ENCODE measurements at regions not wholly inside any gene's neighbourhood (a gene's known extent, or its start where the extent isn't known, plus 50 kb on each side); places are given as distances from the start of the nearest gene placed in this dataset.
A peak's percentile ranks its signal among the peaks of the same experiment; 100 is the strongest.

GRCh38 chr12:69015017-69015416, 82.0 kb upstream of the CPM start:
- no peak overlapping the region for H2BK5ac ChIP-seq (ENCODE audit: low read depth, low read length, poor library complexity)

GRCh38 chr12:69015831-69016230, 82.9 kb upstream of the CPM start:
- no peaks in the 10 kb centered on the region for H3K79me2 ChIP-seq (ENCODE audit: control insufficient read depth, insufficient read depth, low read length, poor library complexity)
- H3K9me3 ChIP-seq (ENCODE audit: insufficient read depth, low read depth, low read length) = no peaks in the 10 kb centered on the region
- H2BK5ac ChIP-seq (ENCODE audit: low read depth, low read length, poor library complexity) = no peak overlapping the region
- no peak overlapping the region for H3K4me2 ChIP-seq (ENCODE audit: low read length)
- H2BK120ac ChIP-seq (ENCODE audit: insufficient read depth, low read length, poor library complexity) = no peak overlapping the region
- H3K18ac ChIP-seq (ENCODE audit: low read length) = no peak overlapping the region
- H2AK5ac ChIP-seq (ENCODE audit: low read length) = no peak overlapping the region
- H2AFZ ChIP-seq (ENCODE audit: insufficient read depth, low read length, poor library complexity) = no peak overlapping the region
- no peak overlapping the region for H3K4me3 ChIP-seq (ENCODE audit: low read depth, low read length)
- H3K4me1 ChIP-seq (ENCODE audit: control insufficient read depth in 1 of 2, insufficient read depth in 2 of 2, low read length in 2 of 2) = peaks cover 3 to 6% of the 10 kb centered on the region in 2 experiments
- H4K12ac ChIP-seq (ENCODE audit: low read depth, low read length) = no peak overlapping the region
- H3K9ac ChIP-seq (ENCODE audit: low read length) = no peak overlapping the region
- H3K27ac ChIP-seq (ENCODE audit: low read depth, low read length) = no peak overlapping the region
- WGBS (ENCODE audit: extremely low coverage, insufficient coverage, insufficient read length) = no CpG with 5 or more reads among the region's 6 CpGs
- DNase-seq = peak; percentile 56 to 82
- no peak overlapping the region for H4K8ac ChIP-seq (ENCODE audit: low read depth, low read length)
- no peak overlapping the region for H2BK12ac ChIP-seq (ENCODE audit: low read length)
- H3K14ac ChIP-seq (ENCODE audit: low read length) = no peak overlapping the region
- no peaks in the 10 kb centered on the region for H3K36me3 ChIP-seq (ENCODE audit: control insufficient read depth in 1 of 2, insufficient read depth in 2 of 2, low read length in 2 of 2)
- peaks cover 2% of the 10 kb centered on the region for H3K79me1 ChIP-seq (ENCODE audit: low read length)
- no peak overlapping the region for H3K23ac ChIP-seq (ENCODE audit: low read length)
- no peaks in the 10 kb centered on the region for H3K27me3 ChIP-seq (ENCODE audit: insufficient read depth, low read length)
- no peak overlapping the region for H3K4ac ChIP-seq (ENCODE audit: low read depth, low read length)
- no peak overlapping the region for H4K91ac ChIP-seq (ENCODE audit: low read depth, low read length)

More at GRCh38 chr12:69015017-69015416, 82.0 kb upstream of the CPM start:
- H3K9me3 ChIP-seq (ENCODE audit: insufficient read depth, low read depth, low read length) = no peaks in the 10 kb centered on the region
- H3K79me2 ChIP-seq (ENCODE audit: control insufficient read depth, insufficient read depth, low read length, poor library complexity) = no peaks in the 10 kb centered on the region
- H4K91ac ChIP-seq (ENCODE audit: low read depth, low read length) = no peak overlapping the region
- H2AK5ac ChIP-seq (ENCODE audit: low read length) = no peak overlapping the region
- H4K12ac ChIP-seq (ENCODE audit: low read depth, low read length) = no peak overlapping the region
- H3K4me3 ChIP-seq (ENCODE audit: low read depth, low read length) = no peak overlapping the region
- no peak overlapping the region for H3K9ac ChIP-seq (ENCODE audit: low read length)
- no peaks in the 10 kb centered on the region for H3K27me3 ChIP-seq (ENCODE audit: insufficient read depth, low read length)
- no peak overlapping the region for H3K18ac ChIP-seq (ENCODE audit: low read length)
- peaks cover 2% of the 10 kb centered on the region for H3K79me1 ChIP-seq (ENCODE audit: low read length)
- peaks cover 3 to 6% of the 10 kb centered on the region in 2 experiments for H3K4me1 ChIP-seq (ENCODE audit: control insufficient read depth in 1 of 2, insufficient read depth in 2 of 2, low read length in 2 of 2)
- no peak overlapping the region for H2BK120ac ChIP-seq (ENCODE audit: insufficient read depth, low read length, poor library complexity)
- H3K4me2 ChIP-seq (ENCODE audit: low read length) = no peak overlapping the region
- H3K27ac ChIP-seq (ENCODE audit: low read depth, low read length) = peak overlapping the region; percentile 3
- H3K23ac ChIP-seq (ENCODE audit: low read length) = no peak overlapping the region
- H2BK12ac ChIP-seq (ENCODE audit: low read length) = no peak overlapping the region
- H3K4ac ChIP-seq (ENCODE audit: low read depth, low read length) = no peak overlapping the region
- H4K8ac ChIP-seq (ENCODE audit: low read depth, low read length) = no peak overlapping the region
- H3K14ac ChIP-seq (ENCODE audit: low read length) = no peak overlapping the region
- WGBS (ENCODE audit: extremely low coverage, insufficient coverage, insufficient read length) = no CpG with 5 or more reads among the region's 2 CpGs
- peak in 1 of 2 donors; percentile 44 for DNase-seq
- H3K36me3 ChIP-seq (ENCODE audit: control insufficient read depth in 1 of 2, insufficient read depth in 2 of 2, low read length in 2 of 2) = no peaks in the 10 kb centered on the region
- H2AFZ ChIP-seq (ENCODE audit: insufficient read depth, low read length, poor library complexity) = no peak overlapping the region

GRCh38 chr12:69019082-69019481, 86.1 kb upstream of the CPM start:
- Histone ChIP-seq H3K14ac (ENCODE audit: low read length) (no peak overlapping the region), H4K8ac (ENCODE audit: low read depth, low read length) (no peak overlapping the region), H3K27ac (ENCODE audit: low read depth, low read length) (no peak overlapping the region), H3K4me2 (ENCODE audit: low read length) (no peak overlapping the region), H3K9me3 (ENCODE audit: insufficient read depth, low read depth, low read length) (no peaks in the 10 kb centered on the region), H4K12ac (ENCODE audit: low read depth, low read length) (no peak overlapping the region), H2BK5ac (ENCODE audit: low read depth, low read length, poor library complexity) (no peak overlapping the region), H3K23ac (ENCODE audit: low read length) (no peak overlapping the region), H2AK5ac (ENCODE audit: low read length) (no peak overlapping the region), H3K4me1 (ENCODE audit: control insufficient read depth in 1 of 2, insufficient read depth in 2 of 2, low read length in 2 of 2) (peaks cover 3 to 6% of the 10 kb centered on the region in 2 experiments), H3K79me1 (ENCODE audit: low read length) (peaks cover 2% of the 10 kb centered on the region), H3K27me3 (ENCODE audit: insufficient read depth, low read length) (no peaks in the 10 kb centered on the region), H3K4ac (ENCODE audit: low read depth, low read length) (no peak overlapping the region), H3K79me2 (ENCODE audit: control insufficient read depth, insufficient read depth, low read length, poor library complexity) (no peaks in the 10 kb centered on the region), H2AFZ (ENCODE audit: insufficient read depth, low read length, poor library complexity) (no peak overlapping the region), H3K9ac (ENCODE audit: low read length) (no peak overlapping the region), H3K36me3 (ENCODE audit: control insufficient read depth in 1 of 2, insufficient read depth in 2 of 2, low read length in 2 of 2) (no peaks in the 10 kb centered on the region), H4K91ac (ENCODE audit: low read depth, low read length) (no peak overlapping the region), H3K18ac (ENCODE audit: low read length) (no peak overlapping the region), H3K4me3 (ENCODE audit: low read depth, low read length) (no peak overlapping the region), H2BK120ac (ENCODE audit: insufficient read depth, low read length, poor library complexity) (no peak overlapping the region), H2BK12ac (ENCODE audit: low read length) (no peak overlapping the region)
- DNase-seq = no peak

- no peak overlapping the region for H3K9ac ChIP-seq (ENCODE audit: low read length)
- H2BK5ac ChIP-seq (ENCODE audit: low read depth, low read length, poor library complexity) = no peak overlapping the region
- H2AFZ ChIP-seq (ENCODE audit: insufficient read depth, low read length, poor library complexity) = no peak overlapping the region
- H3K79me1 ChIP-seq (ENCODE audit: low read length) = peaks cover 2% of the 10 kb centered on the region
- no peak overlapping the region for H3K4ac ChIP-seq (ENCODE audit: low read depth, low read length)
- H3K4me2 ChIP-seq (ENCODE audit: low read length) = no peak overlapping the region
- no peak overlapping the region for H3K14ac ChIP-seq (ENCODE audit: low read length)
- DNase-seq = no peak
- no peak overlapping the region for H3K23ac ChIP-seq (ENCODE audit: low read length)
- H3K27me3 ChIP-seq (ENCODE audit: insufficient read depth, low read length) = no peaks in the 10 kb centered on the region
- H2BK12ac ChIP-seq (ENCODE audit: low read length) = no peak overlapping the region
- peaks cover 3 to 6% of the 10 kb centered on the region in 2 experiments for H3K4me1 ChIP-seq (ENCODE audit: control insufficient read depth in 1 of 2, insufficient read depth in 2 of 2, low read length in 2 of 2)
- H3K4me3 ChIP-seq (ENCODE audit: low read depth, low read length) = no peak overlapping the region
- H3K18ac ChIP-seq (ENCODE audit: low read length) = no peak overlapping the region
- H4K8ac ChIP-seq (ENCODE audit: low read depth, low read length) = no peak overlapping the region
- no peak overlapping the region for H4K91ac ChIP-seq (ENCODE audit: low read depth, low read length)
- H3K27ac ChIP-seq (ENCODE audit: low read depth, low read length) = no peak overlapping the region
- H3K79me2 ChIP-seq (ENCODE audit: control insufficient read depth, insufficient read depth, low read length, poor library complexity) = no peaks in the 10 kb centered on the region
- H3K9me3 ChIP-seq (ENCODE audit: insufficient read depth, low read depth, low read length) = no peaks in the 10 kb centered on the region
- no peak overlapping the region for H2BK120ac ChIP-seq (ENCODE audit: insufficient read depth, low read length, poor library complexity)
- no peaks in the 10 kb centered on the region for H3K36me3 ChIP-seq (ENCODE audit: control insufficient read depth in 1 of 2, insufficient read depth in 2 of 2, low read length in 2 of 2)
- H2AK5ac ChIP-seq (ENCODE audit: low read length) = no peak overlapping the region
- no peak overlapping the region for H4K12ac ChIP-seq (ENCODE audit: low read depth, low read length)
Measured at GRCh38 chr12:69019910-69020309, 86.9 kb upstream of the CPM start.

Measured in trophoblast cell (in vitro differentiated cells and primary cell).